Stimulated activated memory B cell treated with anti-CD40 and anti-IgM and Interleukin-4, amounts not matched to agents 10 μg/mL and 1 μg/mL and 100 μg/mL, for 72 hours (primary cell): ENCODE measurements at regions not wholly inside any gene's neighbourhood (a gene's known extent, or its start where the extent isn't known, plus 50 kb on each side); places are given as distances from the start of the nearest gene placed in this dataset.

Experiments used
- ATAC-seq: fragments of 150-1000 bp; cut with Tn5 transposase; 2 replicates; pipeline ENCODE4 v1.10.0; 2021
- H3K27ac Mint-ChIP-seq: one replicate; pipeline ENCODE4 v1.8.0; 2022; ENCODE audit warnings: mild to moderate bottlenecking, mixed read lengths
- H3K27me3 Mint-ChIP-seq: one replicate; pipeline ENCODE4 v1.8.0; 2022; ENCODE audit warnings: mixed read lengths
- H3K36me3 Mint-ChIP-seq: one replicate; pipeline ENCODE4 v1.8.0; 2022; ENCODE audit warnings: mixed read lengths
- H3K4me1 Mint-ChIP-seq: one replicate; pipeline ENCODE4 v1.8.0; 2022; ENCODE audit warnings: mixed read lengths
- H3K4me3 Mint-ChIP-seq: one replicate; pipeline ENCODE4 v1.8.0; 2022; ENCODE audit warnings: mild to moderate bottlenecking, moderate library complexity, mixed read lengths
- H3K9me3 Mint-ChIP-seq: one replicate; pipeline ENCODE4 v1.8.0; 2022; ENCODE audit warnings: mixed read lengths

DNA sequence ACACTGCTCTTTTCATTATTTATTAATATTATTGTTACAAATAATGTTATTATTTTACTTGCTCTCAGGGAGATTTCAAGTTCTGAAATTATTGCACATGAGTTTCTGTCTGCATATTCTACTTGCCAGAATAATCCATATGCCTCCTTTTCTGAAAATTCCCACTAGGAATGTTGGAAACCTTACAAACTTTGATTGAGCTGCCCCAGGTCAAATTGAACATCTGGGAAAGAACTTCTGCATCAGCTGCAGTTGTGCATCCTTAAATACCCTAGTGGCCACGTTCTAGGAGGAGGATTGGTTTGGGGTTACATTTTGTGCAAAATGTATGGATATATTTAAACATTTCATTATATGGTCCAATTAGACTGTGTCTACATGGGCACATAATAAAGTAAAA, 1302.7 kb upstream of the PIK3C3 start:
- H3K9me3 Mint-ChIP-seq: peaks cover 5% of the 10 kb centered on the region
- H3K4me3 Mint-ChIP-seq: no peak overlapping the region
- ATAC-seq: no peak
- H3K36me3 Mint-ChIP-seq: no peaks in the 10 kb centered on the region
- no peak overlapping the region for H3K27ac Mint-ChIP-seq
- H3K27me3 Mint-ChIP-seq: no peaks in the 10 kb centered on the region
- no peaks in the 10 kb centered on the region for H3K4me1 Mint-ChIP-seq

DNA sequence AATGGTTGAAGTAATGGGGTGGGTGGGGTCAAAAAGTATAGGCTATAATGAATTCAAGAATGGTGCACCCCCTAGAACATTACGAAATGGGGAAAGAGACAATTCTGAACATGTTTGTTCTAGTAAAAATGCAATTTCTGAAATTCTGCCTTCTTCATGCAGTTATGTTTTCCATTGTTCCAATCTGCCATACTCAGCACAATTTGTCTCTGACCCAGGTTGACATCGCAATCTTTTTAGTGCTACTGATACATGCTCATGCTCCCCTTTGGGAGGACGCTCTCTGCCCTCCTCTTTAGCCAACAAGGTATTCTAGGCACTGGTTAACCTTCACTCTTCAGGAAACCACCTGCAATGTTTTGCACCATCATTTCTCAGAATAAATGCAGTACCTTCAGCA, 1303.9 kb upstream of the PIK3C3 start:
- H3K9me3 Mint-ChIP-seq: peaks cover 5% of the 10 kb centered on the region
- no peaks in the 10 kb centered on the region for H3K4me1 Mint-ChIP-seq

DNA sequence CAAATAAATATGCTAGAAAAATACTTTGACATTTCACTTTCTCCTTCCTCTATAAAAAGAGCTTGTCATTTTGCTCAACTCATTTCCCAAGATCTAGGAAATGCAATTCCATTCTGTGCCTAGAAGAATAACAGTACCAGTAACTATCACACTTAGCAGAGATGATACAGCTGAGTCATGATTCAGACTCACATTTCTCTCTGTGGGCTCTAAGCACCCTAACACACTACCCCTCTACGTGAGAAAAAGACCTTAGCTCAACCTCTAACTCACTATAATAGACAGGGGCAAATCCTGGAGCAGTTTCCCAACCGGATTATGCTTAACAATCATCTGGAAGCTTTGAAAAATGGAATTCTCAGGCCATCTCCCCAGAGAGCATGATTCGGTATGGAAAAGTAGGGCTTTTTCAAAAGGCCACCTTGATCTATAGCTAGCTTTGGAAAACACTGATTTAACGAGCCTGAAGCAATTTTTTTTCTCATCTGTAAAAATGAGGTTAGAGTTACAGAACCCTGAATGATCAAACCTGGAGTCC, 1312.3 kb upstream of the PIK3C3 start:
- H3K27ac Mint-ChIP-seq: no peak overlapping the region
- H3K9me3 Mint-ChIP-seq: peaks cover 5% of the 10 kb centered on the region
- H3K36me3 Mint-ChIP-seq: no peaks in the 10 kb centered on the region
- H3K27me3 Mint-ChIP-seq: no peaks in the 10 kb centered on the region
- H3K4me3 Mint-ChIP-seq: no peak overlapping the region
- H3K4me1 Mint-ChIP-seq: no peaks in the 10 kb centered on the region
- no peak for ATAC-seq

More for the DNA sequence above, 1303.9 kb upstream of the PIK3C3 start:
- H3K36me3 Mint-ChIP-seq: no peaks in the 10 kb centered on the region
- H3K27ac Mint-ChIP-seq: no peak overlapping the region
- no peak for ATAC-seq
- H3K4me3 Mint-ChIP-seq: no peak overlapping the region
- no peaks in the 10 kb centered on the region for H3K27me3 Mint-ChIP-seq

DNA sequence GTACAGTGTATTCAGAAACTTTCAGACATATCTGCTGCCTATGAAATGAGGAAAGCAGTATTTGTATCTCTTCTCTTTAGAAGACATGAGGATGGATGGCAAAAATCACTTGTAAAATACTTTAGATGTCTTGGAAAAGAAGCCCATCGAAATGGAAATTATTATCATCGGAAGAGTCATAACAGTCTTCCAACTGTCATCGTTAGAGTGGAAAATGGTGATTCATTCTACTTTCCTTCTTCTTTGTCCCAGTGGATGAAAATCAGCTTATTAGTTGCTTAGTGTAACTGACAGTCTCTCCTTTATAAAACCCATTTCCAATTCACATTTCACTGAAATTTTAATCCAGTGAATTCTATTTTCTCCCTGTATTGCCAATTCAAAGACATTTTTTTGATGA, 1323.7 kb upstream of the PIK3C3 start:
- ATAC-seq: no peak
- Mint-ChIP-seq H3K27ac (no peak overlapping the region), H3K4me1 (no peaks in the 10 kb centered on the region), H3K27me3 (no peaks in the 10 kb centered on the region), H3K9me3 (peaks cover 7% of the 10 kb centered on the region), H3K36me3 (no peaks in the 10 kb centered on the region), H3K4me3 (no peak overlapping the region)

GRCh38 chr18:40630496-40630895, 1324.5 kb upstream of the PIK3C3 start:
- no peak for ATAC-seq
- Mint-ChIP-seq H3K27me3 (no peaks in the 10 kb centered on the region), H3K9me3 (peaks cover 3% of the 10 kb centered on the region), H3K4me3 (no peak overlapping the region), H3K4me1 (no peaks in the 10 kb centered on the region), H3K36me3 (no peaks in the 10 kb centered on the region), H3K27ac (no peak overlapping the region)

GRCh38 chr18:40624959-40625358, 1330.1 kb upstream of the PIK3C3 start:
- H3K27me3 Mint-ChIP-seq: no peaks in the 10 kb centered on the region
- H3K9me3 Mint-ChIP-seq: peaks cover 6% of the 10 kb centered on the region
- ATAC-seq: no peak
- H3K27ac Mint-ChIP-seq: no peak overlapping the region
- H3K36me3 Mint-ChIP-seq: no peaks in the 10 kb centered on the region
- H3K4me1 Mint-ChIP-seq: no peaks in the 10 kb centered on the region
- no peak overlapping the region for H3K4me3 Mint-ChIP-seq

DNA sequence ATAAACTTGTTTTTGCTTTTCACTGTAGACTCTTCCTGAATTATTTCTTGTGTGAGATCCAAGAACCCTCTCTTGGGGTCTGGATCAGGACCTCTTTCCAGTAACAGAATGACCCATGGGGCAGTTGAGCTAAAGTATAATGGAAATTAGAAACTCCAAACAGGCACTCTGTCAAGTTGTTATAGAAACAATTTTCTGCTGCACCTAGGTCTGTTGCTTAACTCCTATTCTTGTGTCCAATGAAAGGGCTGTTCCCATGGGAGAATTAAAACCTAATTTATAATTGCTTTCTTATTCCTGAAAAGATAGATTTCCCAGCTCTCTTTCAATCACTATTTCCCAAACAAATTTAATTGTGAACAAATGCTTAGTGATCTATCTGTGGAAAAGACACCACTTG, 1341.3 kb upstream of the PIK3C3 start:
- no peaks in the 10 kb centered on the region for H3K27me3 Mint-ChIP-seq
- no peak overlapping the region for H3K27ac Mint-ChIP-seq
- H3K4me3 Mint-ChIP-seq: no peak overlapping the region
- H3K4me1 Mint-ChIP-seq: no peaks in the 10 kb centered on the region
- no peak for ATAC-seq
- H3K9me3 Mint-ChIP-seq: peaks cover 3% of the 10 kb centered on the region
- H3K36me3 Mint-ChIP-seq: no peaks in the 10 kb centered on the region

DNA sequence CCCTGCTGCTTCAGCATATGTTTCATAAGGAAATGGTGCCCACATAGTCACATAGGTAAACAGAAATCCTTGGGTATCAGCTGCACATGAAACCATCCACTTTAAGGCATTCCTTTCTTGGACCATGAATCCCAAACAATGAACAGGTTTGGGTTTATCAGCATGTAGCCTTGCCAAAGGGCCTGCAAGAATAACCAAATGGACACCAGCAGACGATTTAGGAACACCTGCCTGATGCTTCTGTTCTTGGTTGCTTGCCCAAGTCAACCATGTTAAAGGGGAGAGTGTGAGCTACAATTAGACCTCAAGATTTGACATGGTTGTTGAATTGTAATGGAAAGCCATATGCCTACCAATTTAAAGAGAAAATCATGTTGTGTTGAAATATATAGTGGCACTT, 1342.7 kb upstream of the PIK3C3 start:
- Mint-ChIP-seq H3K9me3 (no peaks in the 10 kb centered on the region), H3K27me3 (no peaks in the 10 kb centered on the region), H3K4me1 (no peaks in the 10 kb centered on the region), H3K4me3 (no peak overlapping the region), H3K36me3 (no peaks in the 10 kb centered on the region), H3K27ac (no peak overlapping the region)
- no peak for ATAC-seq

- H3K27ac Mint-ChIP-seq: no peak overlapping the region
- H3K4me1 Mint-ChIP-seq: no peaks in the 10 kb centered on the region
- no peak for ATAC-seq
- no peaks in the 10 kb centered on the region for H3K36me3 Mint-ChIP-seq
- H3K27me3 Mint-ChIP-seq: no peaks in the 10 kb centered on the region
- no peaks in the 10 kb centered on the region for H3K9me3 Mint-ChIP-seq
- no peak overlapping the region for H3K4me3 Mint-ChIP-seq
Observed at GRCh38 chr18:40608226-40608625, 1346.8 kb upstream of the PIK3C3 start.

- no peak for ATAC-seq
- Mint-ChIP-seq H3K27me3 (no peaks in the 10 kb centered on the region), H3K4me1 (no peaks in the 10 kb centered on the region), H3K9me3 (no peaks in the 10 kb centered on the region), H3K27ac (no peak overlapping the region), H3K36me3 (no peaks in the 10 kb centered on the region), H3K4me3 (no peak overlapping the region)
Observed at GRCh38 chr18:40607542-40608148, 1347.4 kb upstream of the PIK3C3 start.

DNA sequence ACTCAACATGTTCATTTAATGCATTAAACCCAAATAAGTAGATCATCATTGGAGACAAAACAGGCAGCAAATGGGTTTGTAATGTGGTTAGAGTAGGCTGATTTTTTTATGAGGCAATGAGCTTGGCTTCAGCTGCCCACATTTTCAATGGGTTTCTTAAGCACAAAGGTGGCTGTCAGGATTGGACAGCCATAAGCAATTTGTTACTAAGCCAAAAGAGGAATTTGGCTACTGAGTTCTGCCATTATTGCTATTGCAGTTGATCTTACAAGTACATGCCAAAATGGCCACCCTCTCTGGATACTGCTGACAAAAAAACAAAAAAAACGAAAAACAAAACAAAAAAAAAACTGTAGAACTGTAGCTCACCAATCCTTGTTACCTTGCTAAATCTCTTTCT, 1348.0 kb upstream of the PIK3C3 start:
- Mint-ChIP-seq H3K27me3 (no peaks in the 10 kb centered on the region), H3K9me3 (no peaks in the 10 kb centered on the region), H3K4me3 (no peak overlapping the region), H3K36me3 (no peaks in the 10 kb centered on the region), H3K27ac (no peak overlapping the region), H3K4me1 (no peaks in the 10 kb centered on the region)
- no peak for ATAC-seq

- H3K9me3 Mint-ChIP-seq: peaks cover 2% of the 10 kb centered on the region
- H3K4me1 Mint-ChIP-seq: no peaks in the 10 kb centered on the region
- no peaks in the 10 kb centered on the region for H3K27me3 Mint-ChIP-seq
- no peak overlapping the region for H3K4me3 Mint-ChIP-seq
- no peak overlapping the region for H3K27ac Mint-ChIP-seq
- H3K36me3 Mint-ChIP-seq: no peaks in the 10 kb centered on the region
- no peak for ATAC-seq
Observed at GRCh38 chr18:40583671-40584070, 1371.4 kb upstream of the PIK3C3 start.

DNA sequence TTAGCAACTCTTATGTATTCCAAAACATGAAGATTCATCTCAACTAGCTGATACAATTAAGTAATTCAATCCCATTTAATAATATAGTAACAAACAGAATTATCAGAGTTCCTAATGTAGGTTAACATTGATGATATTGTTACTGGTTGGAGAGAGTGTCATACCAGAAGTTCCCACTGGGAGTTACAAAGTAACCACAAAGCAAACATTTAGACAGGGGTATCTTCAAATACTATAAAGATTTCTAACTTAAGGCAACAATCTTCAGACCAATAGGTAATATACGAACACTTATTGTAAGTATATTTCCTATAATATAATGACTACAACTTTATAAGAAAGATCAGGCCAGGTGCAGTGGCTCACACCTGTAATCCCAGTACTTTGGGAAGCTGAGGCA, 1372.9 kb upstream of the PIK3C3 start:
- no peak overlapping the region for H3K27ac Mint-ChIP-seq
- no peaks in the 10 kb centered on the region for H3K27me3 Mint-ChIP-seq
- H3K4me1 Mint-ChIP-seq: no peaks in the 10 kb centered on the region
- no peak for ATAC-seq
- peaks cover 2% of the 10 kb centered on the region for H3K9me3 Mint-ChIP-seq
- H3K36me3 Mint-ChIP-seq: no peaks in the 10 kb centered on the region
- H3K4me3 Mint-ChIP-seq: no peak overlapping the region

DNA sequence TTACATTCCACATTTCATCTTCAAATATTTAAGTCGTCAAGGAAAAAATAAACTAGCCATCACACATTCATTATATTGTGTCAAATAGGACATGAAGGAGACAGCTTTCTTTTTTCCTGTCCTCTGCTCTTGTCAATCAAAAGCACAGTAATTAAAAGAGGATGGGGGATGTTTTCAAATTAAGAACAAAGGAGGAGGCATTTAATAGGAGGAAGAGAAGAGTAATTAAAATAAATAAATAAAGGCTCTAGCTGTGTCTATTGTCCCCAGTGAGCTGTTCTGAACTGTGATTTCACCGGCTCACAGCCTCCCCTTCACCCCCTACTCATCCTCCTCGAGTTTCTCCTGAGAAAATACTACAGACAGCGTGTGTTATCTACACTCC, 1377.1 kb upstream of the PIK3C3 start:
- H3K4me1 Mint-ChIP-seq: no peaks in the 10 kb centered on the region
- ATAC-seq: no peak
- H3K9me3 Mint-ChIP-seq: peaks cover 6% of the 10 kb centered on the region
- H3K36me3 Mint-ChIP-seq: no peaks in the 10 kb centered on the region
- no peaks in the 10 kb centered on the region for H3K27me3 Mint-ChIP-seq
- H3K27ac Mint-ChIP-seq: no peak overlapping the region
- H3K4me3 Mint-ChIP-seq: no peak overlapping the region

GRCh38 chr18:40577239-40577980, 1377.6 kb upstream of the PIK3C3 start:
- no peaks in the 10 kb centered on the region for H3K36me3 Mint-ChIP-seq
- no peaks in the 10 kb centered on the region for H3K27me3 Mint-ChIP-seq
- peaks cover 4% of the 10 kb centered on the region for H3K9me3 Mint-ChIP-seq
- no peak overlapping the region for H3K4me3 Mint-ChIP-seq
- ATAC-seq: no peak
- H3K4me1 Mint-ChIP-seq: no peaks in the 10 kb centered on the region
- H3K27ac Mint-ChIP-seq: no peak overlapping the region

- H3K9me3 Mint-ChIP-seq: peaks cover 4% of the 10 kb centered on the region
Observed at GRCh38 chr18:40576507-40577115, 1378.4 kb upstream of the PIK3C3 start.

More at GRCh38 chr18:40576507-40577115, 1378.4 kb upstream of the PIK3C3 start:
- no peaks in the 10 kb centered on the region for H3K4me1 Mint-ChIP-seq
- H3K4me3 Mint-ChIP-seq: no peak overlapping the region
- no peak for ATAC-seq
- no peak overlapping the region for H3K27ac Mint-ChIP-seq
- H3K27me3 Mint-ChIP-seq: no peaks in the 10 kb centered on the region
- no peaks in the 10 kb centered on the region for H3K36me3 Mint-ChIP-seq
